Thyroid gland (tissue), 4 donors: ENCODE measurements at regions not wholly inside any gene's neighbourhood (a gene's known extent, or its start where the extent isn't known, plus 50 kb on each side); places are given as distances from the start of the nearest gene placed in this dataset.

ENCODE experiments used
- DNase-seq, 2 donors: peaks; one replicate each; pipeline ENCODE4 v3.0.0-alpha.2; 2019
- H3K27ac ChIP-seq, 3 donors: fragments of 200-600 bp; sonication (generic); 1 replicate in 2 of 3; 2 replicates in 1 of 3; pipeline ENCODE4 v1.5.1; 2016 to 2019; ENCODE audit warnings: mild to moderate bottlenecking in 1 of 3, moderate library complexity in 1 of 3
- H3K27me3 ChIP-seq: fragments of 200-600 bp; sonication (generic); one replicate; pipeline ENCODE4 v1.5.1; 2019
- H3K36me3 ChIP-seq, 2 donors: fragments of 200-600 bp; sonication (generic); one replicate each; pipeline ENCODE4 v1.5.1; 2016 to 2019
- H3K4me1 ChIP-seq, 2 donors: fragments of 200-600 bp; sonication (generic); one replicate each; pipeline ENCODE4 v1.5.1; 2017 to 2019
- H3K4me3 ChIP-seq, 3 donors: fragments of 200-600 bp; sonication (generic); replicated peaks in 1 of 3; 1 replicate in 2 of 3; 2 replicates in 1 of 3; pipeline ENCODE4 v1.5.1; 2016; ENCODE audit warnings: mild to moderate bottlenecking in 1 of 3
- H3K9me3 ChIP-seq: fragments of 200-600 bp; sonication (generic); one replicate; pipeline ENCODE4 v1.5.1; 2017
- POLR2A ChIP-seq, 2 donors: fragments of 450-650 bp; IDR thresholded peaks; one replicate each; pipeline ENCODE4 v1.6.1; 2017; ENCODE audit warnings: antibody characterized with exemption in 2 of 2, mild to moderate bottlenecking in 2 of 2, moderate library complexity in 1 of 2
- WGBS, 2 donors: methylation state at CpG; one replicate each; pipeline ENCODE4 v1.1.5; 2017; 5-methylcytosine and 5-hydroxymethylcytosine counted together
- intact Hi-C: fragments of 100-400 bp; cut with DNase I; formaldehyde crosslinking; loops from one replicate; pipeline ENCODE4 v1.15.1; 2023
- TF ChIP-seq, protein P1 (sequence below), 6 experiments: fragments of 200-600 bp in 3 of 6; fragments of 450-650 bp in 3 of 6; sonication (generic) in 3 of 6; IDR thresholded peaks; one replicate each; pipeline ENCODE4 v1.5.1; 2016 to 2019; ENCODE audit warnings: antibody characterized with exemption in 6 of 6, mild to moderate bottlenecking in 2 of 6, inconsistent platforms in 1 of 6, moderate library complexity in 1 of 6

DNA sequence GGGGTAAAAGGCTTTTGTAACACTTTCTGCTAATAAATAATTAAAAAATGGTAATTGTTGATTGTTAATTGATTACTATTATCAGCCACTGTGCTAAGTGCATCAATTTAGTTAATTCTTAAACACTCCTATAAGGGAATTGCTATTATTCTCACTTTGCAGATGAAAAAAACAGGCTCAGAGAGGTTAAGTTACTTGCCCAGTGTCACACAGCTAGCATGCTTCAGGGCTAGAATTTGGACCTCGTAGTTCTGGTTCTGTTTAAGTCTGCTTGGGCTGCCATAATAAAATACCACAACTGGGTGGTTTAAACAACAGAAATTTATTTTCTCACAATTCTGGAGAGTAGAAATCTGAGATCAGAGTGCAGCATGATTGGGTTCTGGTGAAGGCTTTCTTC is 164.8 kb upstream of the TBX18 start:
- Histone ChIP-seq H3K9me3 (no peaks in the 10 kb centered on the region), H3K4me3 (no peak overlapping the region), H3K36me3 (no peaks in the 10 kb centered on the region), H3K4me1 (no peaks in the 10 kb centered on the region), H3K27ac (no peak overlapping the region), H3K27me3 (no peaks in the 10 kb centered on the region)
- no peak for TF ChIP-seq POLR2A (IDR thresholded peaks at IDR 0.05)
- WGBS, 2 donors: 63 to 78% methylated on average over 1 of the region's 1 CpG
- intact Hi-C loops: no loop called here
- DNase-seq: no peak

DNA sequence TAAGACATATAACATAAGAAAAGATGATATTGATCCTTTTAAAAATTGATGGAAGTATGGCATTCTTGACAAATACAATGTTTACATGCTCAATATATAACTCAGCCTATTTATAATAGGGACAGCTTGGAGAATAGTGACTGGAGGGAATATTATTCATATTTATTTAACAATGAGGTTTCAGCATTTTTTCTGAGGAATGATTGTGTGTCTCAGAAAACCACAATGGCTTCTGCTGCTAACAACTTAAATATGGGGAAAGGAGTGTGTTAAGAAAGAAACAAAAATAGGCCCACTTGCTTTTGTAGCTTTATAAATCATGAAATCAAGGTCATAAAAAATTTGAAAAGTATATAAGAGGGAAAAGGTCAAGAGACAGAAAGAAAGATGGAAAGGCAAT is 163.2 kb upstream of the TBX18 start:
- no peak overlapping the region for H3K4me3 ChIP-seq
- no peaks in the 10 kb centered on the region for H3K36me3 ChIP-seq
- H3K27me3 ChIP-seq: no peaks in the 10 kb centered on the region
- no peaks in the 10 kb centered on the region for H3K4me1 ChIP-seq
- H3K9me3 ChIP-seq: no peaks in the 10 kb centered on the region
- no peak for TF ChIP-seq POLR2A (IDR thresholded peaks at IDR 0.05)
- TF ChIP-seq, protein P1, sequence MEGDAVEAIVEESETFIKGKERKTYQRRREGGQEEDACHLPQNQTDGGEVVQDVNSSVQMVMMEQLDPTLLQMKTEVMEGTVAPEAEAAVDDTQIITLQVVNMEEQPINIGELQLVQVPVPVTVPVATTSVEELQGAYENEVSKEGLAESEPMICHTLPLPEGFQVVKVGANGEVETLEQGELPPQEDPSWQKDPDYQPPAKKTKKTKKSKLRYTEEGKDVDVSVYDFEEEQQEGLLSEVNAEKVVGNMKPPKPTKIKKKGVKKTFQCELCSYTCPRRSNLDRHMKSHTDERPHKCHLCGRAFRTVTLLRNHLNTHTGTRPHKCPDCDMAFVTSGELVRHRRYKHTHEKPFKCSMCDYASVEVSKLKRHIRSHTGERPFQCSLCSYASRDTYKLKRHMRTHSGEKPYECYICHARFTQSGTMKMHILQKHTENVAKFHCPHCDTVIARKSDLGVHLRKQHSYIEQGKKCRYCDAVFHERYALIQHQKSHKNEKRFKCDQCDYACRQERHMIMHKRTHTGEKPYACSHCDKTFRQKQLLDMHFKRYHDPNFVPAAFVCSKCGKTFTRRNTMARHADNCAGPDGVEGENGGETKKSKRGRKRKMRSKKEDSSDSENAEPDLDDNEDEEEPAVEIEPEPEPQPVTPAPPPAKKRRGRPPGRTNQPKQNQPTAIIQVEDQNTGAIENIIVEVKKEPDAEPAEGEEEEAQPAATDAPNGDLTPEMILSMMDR (IDR thresholded peaks at IDR 0.05): no peak
- DNase-seq: no peak
- intact Hi-C loops: no loop called here
- H3K27ac ChIP-seq: no peak overlapping the region

DNA sequence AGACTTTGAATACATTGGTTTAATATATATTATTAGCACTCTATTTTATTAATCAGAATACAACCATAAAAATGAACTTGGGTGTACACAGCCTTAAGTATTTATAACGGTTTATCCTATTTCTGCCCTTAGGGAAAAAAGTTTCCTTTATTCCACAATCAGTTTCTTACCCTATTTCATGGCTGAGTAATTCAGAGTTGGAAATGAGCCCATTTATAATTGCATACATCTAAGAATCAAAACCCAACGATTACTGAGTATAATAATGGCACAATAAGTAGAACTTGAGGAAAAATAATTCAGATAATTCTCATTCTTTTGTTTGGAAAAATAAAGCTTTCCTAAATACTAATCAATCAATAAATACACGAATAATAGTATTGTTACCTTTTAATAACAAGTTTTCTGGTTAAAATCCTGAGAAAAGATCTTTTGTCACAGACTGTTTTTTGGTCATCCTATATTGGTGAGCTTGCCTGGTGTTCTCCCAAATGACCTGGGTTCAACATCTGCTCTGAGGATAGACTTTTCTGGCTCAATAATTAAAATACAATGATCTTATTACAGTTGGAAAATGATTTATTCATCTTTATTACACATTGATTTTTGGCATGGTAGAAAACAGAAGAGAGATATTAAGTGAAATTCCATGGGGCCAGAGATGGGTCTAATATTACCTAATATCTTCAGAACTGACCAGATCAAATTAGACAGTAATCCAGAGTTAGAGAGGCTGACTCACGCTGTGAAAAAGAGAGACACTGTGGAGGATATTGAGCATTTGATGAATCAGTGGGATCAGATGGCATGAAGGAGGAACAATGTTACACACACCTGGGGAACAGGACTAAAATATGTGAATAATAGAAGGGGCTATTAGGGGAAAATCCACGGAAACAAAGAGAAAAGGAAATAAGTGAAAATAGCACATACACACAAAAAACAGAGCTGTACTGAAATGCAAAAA is 162.1 kb upstream of the TBX18 start:
- TF ChIP-seq, protein P1 (IDR thresholded peaks at IDR 0.05): no peak
- no peak for TF ChIP-seq POLR2A (IDR thresholded peaks at IDR 0.05)
- no peak for DNase-seq
- no peaks in the 10 kb centered on the region for H3K36me3 ChIP-seq
- WGBS, 2 donors: 59 to 63% methylated on average over 5 of the region's 5 CpGs
- intact Hi-C loops: no loop called here
- H3K4me3 ChIP-seq: no peak overlapping the region
- H3K27me3 ChIP-seq: no peaks in the 10 kb centered on the region
- H3K27ac ChIP-seq: no peak overlapping the region
- H3K4me1 ChIP-seq: no peaks in the 10 kb centered on the region
- H3K9me3 ChIP-seq: no peaks in the 10 kb centered on the region

DNA sequence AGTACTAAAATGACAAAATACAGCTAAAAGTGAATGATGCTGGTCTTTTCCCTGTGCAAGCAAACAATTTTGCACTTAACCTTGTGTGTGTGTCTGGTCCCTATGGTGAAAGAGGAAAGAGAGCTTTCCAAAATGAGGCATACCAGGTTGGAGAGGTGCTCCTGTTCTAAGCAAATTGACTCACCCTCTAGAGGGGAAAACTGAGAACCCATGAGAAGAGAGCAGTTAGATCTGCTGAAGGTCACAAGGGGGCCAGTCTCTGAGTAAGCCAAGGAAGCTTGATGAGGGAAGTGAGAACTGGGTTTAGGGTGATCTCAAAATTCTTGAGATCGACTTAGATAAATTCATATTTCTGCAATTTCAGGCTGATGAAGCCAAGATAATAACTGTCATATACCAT is 157.5 kb upstream of the TBX18 start:
- Histone ChIP-seq H3K36me3 (no peaks in the 10 kb centered on the region), H3K27me3 (no peaks in the 10 kb centered on the region), H3K4me3 (no peak overlapping the region), H3K4me1 (no peaks in the 10 kb centered on the region), H3K9me3 (no peaks in the 10 kb centered on the region), H3K27ac (no peak overlapping the region)
- no peak for DNase-seq
- 85 to 92% methylated on average over 1 of the region's 1 CpG for WGBS, 2 donors
- intact Hi-C loops: no loop called here
- TF ChIP-seq, protein P1 (IDR thresholded peaks at IDR 0.05): no peak
- TF ChIP-seq POLR2A (IDR thresholded peaks at IDR 0.05): no peak

DNA sequence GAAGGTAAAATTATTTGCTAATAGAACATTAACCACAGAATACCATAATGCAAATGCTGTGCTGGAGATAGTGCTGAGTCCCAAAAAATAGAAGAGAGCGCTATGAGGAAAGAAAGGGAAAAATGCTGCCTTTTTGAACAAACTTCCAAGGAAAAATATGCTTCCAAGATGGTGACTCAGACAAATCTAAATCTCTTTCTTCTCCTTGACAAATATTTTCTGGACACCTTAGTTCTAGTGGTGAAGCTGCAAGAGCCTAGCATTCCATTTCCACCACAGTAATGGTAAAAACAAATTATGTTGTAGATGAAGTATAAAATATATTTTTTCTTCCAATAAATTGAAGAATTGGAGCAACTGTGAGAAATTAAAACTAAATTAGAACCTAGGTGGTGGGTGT is 155.6 kb upstream of the TBX18 start:
- intact Hi-C loops: no loop called here
- no peak for DNase-seq
- WGBS, 2 donors: 94 to 97% methylated on average over 1 of the region's 1 CpG
- TF ChIP-seq POLR2A (IDR thresholded peaks at IDR 0.05): no peak
- TF ChIP-seq, protein P1 (IDR thresholded peaks at IDR 0.05): no peak
- Histone ChIP-seq H3K36me3 (no peaks in the 10 kb centered on the region), H3K4me1 (no peaks in the 10 kb centered on the region), H3K27me3 (no peaks in the 10 kb centered on the region), H3K9me3 (no peaks in the 10 kb centered on the region), H3K4me3 (no peak overlapping the region), H3K27ac (no peak overlapping the region)
